Lower lobe of right lung (tissue), 2 donors: ENCODE measurements at regions not wholly inside any gene's neighbourhood (a gene's known extent, or its start where the extent isn't known, plus 50 kb on each side); places are given as distances from the start of the nearest gene placed in this dataset.

Source experiments
- ATAC-seq, 2 donors: fragments of 200-7000 bp; cut with Tn5 transposase; one replicate each; pipeline ENCODE4 v1.9.1; 2020 to 2022; ENCODE audit warnings: mild to moderate bottlenecking in 2 of 2, moderate library complexity in 2 of 2
- DNase-seq: peaks from one replicate; pipeline ENCODE4 v3.0.0-alpha.2; 2020
- H3K27ac ChIP-seq: fragments of 200-600 bp; one replicate; pipeline ENCODE4 v1.8.0; 2022
- H3K27me3 ChIP-seq: fragments of 200-600 bp; one replicate; pipeline ENCODE4 v1.8.0; 2022; ENCODE audit warnings: low read depth
- H3K36me3 ChIP-seq: fragments of 200-600 bp; one replicate; pipeline ENCODE4 v1.8.0; 2022; ENCODE audit warnings: mild to moderate bottlenecking
- H3K4me1 ChIP-seq: fragments of 200-600 bp; one replicate; pipeline ENCODE4 v1.8.0; 2022
- H3K4me3 ChIP-seq: fragments of 200-600 bp; one replicate; pipeline ENCODE4 v1.8.0; 2022; ENCODE audit warnings: mild to moderate bottlenecking
- H3K9me3 ChIP-seq: fragments of 200-600 bp; one replicate; pipeline ENCODE4 v1.8.0; 2022
- CTCF ChIP-seq: fragments of 200-600 bp; IDR thresholded peaks from one replicate; pipeline ENCODE4 v1.8.0; 2022; ENCODE audit warnings: antibody characterized with exemption, mild to moderate bottlenecking
- intact Hi-C: fragments of 100-400 bp; cut with DNase I; formaldehyde crosslinking; loops from one replicate; pipeline ENCODE4 v1.11.0; 2022
- donor health status: DM: no; HTN: yes; CAD: no; lungs with severe emphysema.

DNA sequence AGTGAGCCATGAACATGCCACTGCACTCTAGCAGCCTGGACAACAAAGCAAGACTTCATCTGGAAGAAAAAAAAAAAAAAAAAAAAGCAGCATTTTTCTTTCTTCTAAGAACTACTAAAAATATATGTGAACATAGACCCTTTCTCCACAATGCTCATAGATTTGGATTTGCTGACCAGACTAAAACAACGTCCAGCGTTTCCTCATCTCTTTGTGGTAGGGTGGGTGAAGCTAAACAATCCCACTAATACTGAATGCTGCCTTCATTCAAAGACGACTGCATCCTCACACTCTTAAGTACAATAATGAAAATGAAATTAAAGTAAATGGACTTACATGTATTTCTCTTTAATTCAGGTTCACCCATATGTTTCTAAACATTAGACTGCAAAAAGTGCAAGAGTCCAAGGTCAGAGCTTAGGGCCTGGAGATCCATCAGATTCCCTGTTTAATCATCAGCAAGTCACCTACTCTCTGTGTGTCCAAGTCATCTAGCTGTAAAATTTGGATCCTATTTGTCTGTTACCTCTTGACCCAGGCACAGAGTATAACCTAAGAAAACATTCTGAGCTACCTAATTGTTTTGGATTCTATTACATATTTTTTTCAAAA lies 99.4 kb upstream of the NHSL1 start:
- TF ChIP-seq CTCF, result no peak
- H3K36me3 ChIP-seq, result no peaks in the 10 kb centered on the region
- no peak overlapping the region for H3K4me3 ChIP-seq
- intact Hi-C loops, result no loop called here
- no peak for ATAC-seq
- H3K4me1 ChIP-seq, result peaks cover 3% of the 10 kb centered on the region
- H3K9me3 ChIP-seq, result no peaks in the 10 kb centered on the region
- DNase-seq, result no peak
- H3K27me3 ChIP-seq, result no peaks in the 10 kb centered on the region
- H3K27ac ChIP-seq, result no peak overlapping the region

GRCh38 chr6:138600261-138600660 lies 101.0 kb upstream of the NHSL1 start:
- Histone ChIP-seq H3K27ac (no peak overlapping the region), H3K9me3 (no peaks in the 10 kb centered on the region), H3K4me1 (no peaks in the 10 kb centered on the region), H3K4me3 (no peak overlapping the region), H3K36me3 (no peaks in the 10 kb centered on the region), H3K27me3 (no peaks in the 10 kb centered on the region)
- TF ChIP-seq CTCF, result no peak
- DNase-seq, result no peak
- intact Hi-C loops, result no loop called here
- ATAC-seq, result no peak

DNA sequence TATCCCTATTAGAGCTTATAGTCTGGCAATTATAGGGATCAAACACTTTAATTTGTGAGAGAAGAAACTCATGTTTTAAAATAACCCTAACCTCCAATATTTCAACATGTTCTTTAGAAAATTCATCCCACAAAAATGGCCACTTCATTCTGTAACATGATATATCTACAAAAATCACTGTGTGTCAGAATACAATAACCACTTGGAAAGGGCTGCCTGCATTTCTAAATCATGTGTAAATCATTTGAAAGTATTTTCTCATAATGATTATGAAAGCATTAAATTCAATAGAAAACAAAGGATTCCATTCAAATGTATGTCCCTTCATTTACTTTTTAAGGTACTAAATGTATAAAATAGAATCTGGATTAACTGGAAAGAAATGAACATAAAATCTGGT lies 101.4 kb upstream of the NHSL1 start:
- DNase-seq (no peak), ATAC-seq (no peak)
- Histone ChIP-seq H3K4me3 (no peak overlapping the region), H3K27ac (no peak overlapping the region), H3K27me3 (no peaks in the 10 kb centered on the region), H3K4me1 (no peaks in the 10 kb centered on the region), H3K9me3 (no peaks in the 10 kb centered on the region), H3K36me3 (no peaks in the 10 kb centered on the region)
- intact Hi-C loops, result no loop called here
- TF ChIP-seq CTCF, result no peak

DNA sequence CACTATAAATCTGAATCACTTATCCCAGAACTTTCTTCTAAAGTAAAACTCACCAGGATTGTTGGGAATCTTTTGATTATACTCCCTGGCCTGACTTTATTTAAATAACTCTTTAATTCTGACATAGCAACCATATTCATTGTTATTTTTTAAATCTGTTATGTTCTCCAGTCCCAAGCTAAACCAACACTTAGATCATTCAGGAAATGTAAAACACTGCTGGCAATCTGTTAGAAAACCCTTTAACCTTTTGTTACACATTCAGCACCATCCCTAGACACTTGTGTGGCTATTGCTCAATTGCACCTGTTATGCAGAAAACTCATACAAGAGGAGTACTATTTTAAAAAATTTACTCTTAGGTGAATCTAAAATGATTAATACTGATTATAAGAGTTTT lies 101.8 kb upstream of the NHSL1 start:
- no peak for DNase-seq
- Histone ChIP-seq H3K9me3 (no peaks in the 10 kb centered on the region), H3K27ac (no peak overlapping the region), H3K4me1 (no peaks in the 10 kb centered on the region), H3K36me3 (no peaks in the 10 kb centered on the region), H3K4me3 (no peak overlapping the region), H3K27me3 (no peaks in the 10 kb centered on the region)
- intact Hi-C loops, result no loop called here
- ATAC-seq, result no peak
- TF ChIP-seq CTCF, result no peak

DNA sequence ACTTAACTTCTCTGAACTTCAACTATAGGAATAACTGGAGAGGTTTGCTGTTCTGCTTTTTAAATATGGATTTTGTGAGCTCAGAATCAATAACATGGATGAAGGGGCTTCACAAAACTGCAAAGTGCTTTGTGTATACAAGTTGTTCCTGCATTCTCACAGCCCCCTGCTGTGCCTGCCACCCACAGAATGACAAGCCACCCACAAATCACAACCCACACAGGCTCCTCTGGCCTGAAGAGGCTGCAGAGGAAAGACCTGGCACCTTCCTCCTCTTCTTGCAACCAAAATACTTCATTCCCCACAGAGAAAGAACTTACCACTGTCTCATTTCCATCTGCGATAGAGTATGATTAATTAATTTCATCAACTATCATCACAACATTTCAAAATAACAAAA lies 106.7 kb upstream of the NHSL1 start:
- H3K36me3 ChIP-seq, result no peaks in the 10 kb centered on the region
- intact Hi-C loops, result no loop called here
- ATAC-seq, result no peak
- no peak for DNase-seq
- H3K4me3 ChIP-seq, result no peak overlapping the region
- no peaks in the 10 kb centered on the region for H3K9me3 ChIP-seq
- no peaks in the 10 kb centered on the region for H3K4me1 ChIP-seq
- H3K27ac ChIP-seq, result no peak overlapping the region
- no peaks in the 10 kb centered on the region for H3K27me3 ChIP-seq
- TF ChIP-seq CTCF, result no peak
